ENCODE measurements at regions not wholly inside any gene's neighbourhood (a gene's known extent, or its start where the extent isn't known, plus 50 kb on each side); places are given as distances from the start of the nearest gene placed in this dataset.
A peak's percentile ranks its signal among the peaks of the same experiment; 100 is the strongest.

DNA sequence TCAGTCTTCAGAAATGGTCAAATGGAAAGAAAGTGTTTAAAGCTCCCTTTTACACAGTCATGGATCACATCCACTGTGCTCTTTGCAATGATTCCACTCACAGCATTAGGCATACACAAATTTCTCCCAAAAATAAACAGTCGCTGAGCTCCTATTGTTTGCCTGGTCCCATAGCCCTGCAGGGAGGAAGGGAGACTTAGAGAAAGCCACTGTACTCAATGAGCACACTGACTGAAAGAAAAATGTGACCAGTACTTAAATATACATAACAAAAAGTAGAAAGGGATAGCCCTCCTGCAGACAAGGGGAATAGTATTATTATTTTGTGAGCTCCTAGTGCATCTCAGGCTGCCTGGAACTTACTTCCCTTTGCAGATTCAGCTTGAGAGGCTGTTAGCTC, 853.2 kb downstream of the GRID1 start:
- no peak for DNase-seq

DNA sequence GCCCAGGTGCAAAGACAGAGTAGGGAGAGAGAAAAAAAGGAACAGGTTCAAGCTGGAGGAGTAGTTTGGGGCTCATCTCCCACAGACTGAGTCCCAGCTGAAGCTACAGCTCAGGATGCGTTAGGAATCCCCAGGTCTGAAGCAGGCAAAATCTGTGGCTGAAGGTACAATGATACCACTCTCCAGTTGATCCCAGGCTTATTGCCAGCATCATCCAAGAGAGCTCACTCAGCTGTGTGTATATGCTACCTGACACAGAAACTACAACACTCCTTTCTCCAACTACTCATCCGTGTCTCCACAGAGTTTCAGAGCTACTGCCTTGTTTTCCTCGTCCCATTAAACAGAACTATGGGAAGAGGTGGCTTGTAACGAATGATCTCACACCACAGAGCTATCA, 851.3 kb downstream of the GRID1 start:
- DNase-seq: no peak

GRCh38 chr10:85524001-85524666, 842.5 kb downstream of the GRID1 start:
- DNase-seq: no peak

DNA sequence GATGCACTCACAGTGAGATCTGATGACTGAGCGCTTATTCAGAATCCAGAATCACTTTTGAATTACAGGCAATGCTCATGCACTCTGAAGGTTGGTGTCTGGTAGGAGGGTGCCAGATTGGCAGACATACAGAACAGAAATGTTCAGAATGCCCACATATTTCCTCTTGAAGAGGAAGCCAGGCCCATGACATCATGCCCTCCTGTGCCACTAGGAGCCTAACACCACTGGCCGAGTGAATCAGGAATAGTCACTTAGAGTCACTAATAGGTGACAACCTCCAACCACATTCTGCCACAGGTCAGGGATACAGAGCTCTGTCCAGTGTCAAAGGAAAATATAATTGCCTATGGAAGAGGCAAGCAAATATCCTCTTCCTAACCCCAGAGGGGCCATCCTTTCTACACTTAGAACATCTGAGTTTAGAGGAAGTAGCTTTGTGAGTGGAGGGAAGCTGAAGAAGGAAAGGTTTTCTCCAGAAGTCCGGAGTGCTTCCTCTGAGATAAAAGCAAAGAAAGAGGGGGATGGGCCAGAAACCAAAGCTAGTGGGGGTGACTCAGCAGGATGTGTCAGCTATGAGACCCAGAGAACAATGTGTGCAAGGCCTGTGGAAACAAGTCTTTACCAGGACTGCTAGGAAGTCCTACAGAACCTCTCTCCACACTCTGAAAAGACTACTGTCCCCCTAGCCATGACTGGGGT, 838.8 kb downstream of the GRID1 start:
- DNase-seq: no peak

GRCh38 chr10:85528318-85528652, 838.3 kb downstream of the GRID1 start:
- no peak for DNase-seq

DNA sequence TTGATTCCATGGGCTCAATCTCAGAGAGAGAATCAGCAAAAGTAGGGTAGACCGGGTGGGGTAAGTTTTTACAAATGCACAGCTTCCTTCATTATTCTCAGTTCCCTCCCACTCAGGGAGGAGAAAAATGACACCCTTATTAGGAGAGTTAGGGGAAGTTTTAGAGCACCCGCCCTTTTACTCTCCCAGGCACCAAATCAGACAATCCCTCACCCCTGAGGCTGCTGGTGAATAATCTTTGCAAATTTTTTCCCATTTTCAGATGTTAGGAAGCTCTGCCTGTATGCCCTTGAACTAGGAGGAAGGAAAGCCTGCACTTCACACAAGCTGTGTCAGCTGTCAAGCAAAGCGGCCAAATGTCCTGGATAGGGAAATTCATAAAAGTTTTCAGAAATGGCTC, 834.9 kb downstream of the GRID1 start:
- DNase-seq: no peak

GRCh38 chr10:85532773-85533172, 833.8 kb downstream of the GRID1 start:
- DNase-seq: no peak

- DNase-seq: no peak
Measured at GRCh38 chr10:85535926-85536325, 830.7 kb downstream of the GRID1 start.

DNA sequence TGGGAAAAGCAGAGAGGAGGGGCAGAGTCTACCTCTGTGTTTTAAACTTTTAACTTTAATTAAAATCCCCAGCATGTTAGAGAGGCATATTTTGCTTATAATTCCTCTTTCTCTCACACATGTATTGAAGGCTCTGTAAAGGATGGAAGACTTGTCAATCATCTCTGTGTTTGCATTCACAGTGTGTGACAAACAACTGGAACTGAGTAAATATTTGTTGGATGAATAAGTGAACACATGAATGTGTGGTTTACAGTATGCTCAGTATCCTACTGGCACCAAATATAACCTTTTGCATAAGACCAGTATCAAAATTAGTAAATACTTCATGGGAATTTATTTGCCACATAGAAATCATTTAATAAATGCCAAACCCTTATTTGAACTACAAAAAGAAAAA, 829.0 kb downstream of the GRID1 start:
- no peak for DNase-seq

GRCh38 chr10:85538601-85539000, 828.0 kb downstream of the GRID1 start:
- DNase-seq: no peak

DNA sequence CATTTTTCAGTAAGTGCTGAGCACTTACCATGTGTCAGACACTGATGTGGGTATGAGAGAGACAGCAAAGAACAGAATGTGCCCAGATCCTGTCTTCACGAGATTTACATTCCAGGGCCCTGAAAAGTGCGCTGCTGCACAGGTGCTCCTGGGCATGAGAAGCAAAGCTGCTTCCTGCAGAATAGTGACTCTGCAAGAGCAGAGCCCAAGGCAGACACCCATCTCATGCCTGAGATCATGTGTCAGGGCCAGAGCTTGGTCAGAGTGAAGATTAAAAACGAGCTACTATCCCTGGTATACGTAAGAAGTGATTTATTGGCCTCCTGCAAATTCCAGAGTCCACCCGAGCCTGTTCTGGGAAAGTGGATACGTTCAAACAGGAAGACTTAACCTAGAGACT, 824.4 kb downstream of the GRID1 start:
- no peak for DNase-seq

DNA sequence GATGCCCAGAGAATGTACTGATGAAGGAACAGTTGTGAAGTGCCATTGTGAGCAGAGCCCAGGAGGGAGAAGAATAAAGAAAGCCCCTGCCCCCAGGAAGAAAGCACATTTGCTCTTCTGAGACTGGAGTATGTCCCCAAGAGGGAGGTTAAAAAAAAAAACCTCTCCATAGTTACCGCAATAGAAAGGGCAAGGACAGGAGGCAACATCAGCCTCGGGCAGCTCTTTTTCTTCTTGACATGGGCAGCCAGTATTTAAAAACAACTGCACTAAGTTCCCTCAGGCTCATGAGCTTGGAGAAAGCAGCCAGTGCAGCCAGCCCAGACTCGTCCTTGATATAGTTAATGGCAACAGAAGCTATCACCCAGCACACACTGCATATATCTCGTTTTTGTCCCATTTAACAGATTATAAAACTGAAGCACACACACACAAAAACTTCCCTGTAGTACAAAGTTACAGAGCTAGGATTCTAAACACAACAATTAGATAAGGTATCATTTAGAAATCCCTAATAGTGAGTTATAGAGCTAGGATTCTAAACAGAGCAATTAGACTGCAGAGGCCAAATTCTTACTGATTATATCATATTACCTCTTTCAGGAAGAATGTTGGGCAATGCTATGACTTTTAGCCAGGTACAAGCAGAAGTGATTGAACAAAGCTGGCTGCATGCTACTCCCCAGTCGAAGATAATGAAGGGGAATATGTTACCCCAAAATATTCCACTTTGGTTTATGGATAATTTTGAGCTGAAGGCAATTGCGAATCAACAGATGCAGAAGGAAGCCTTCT, 823.5 kb downstream of the GRID1 start:
- no peak for DNase-seq

GRCh38 chr10:85544956-85545355, 821.6 kb downstream of the GRID1 start:
- no peak for DNase-seq

DNA sequence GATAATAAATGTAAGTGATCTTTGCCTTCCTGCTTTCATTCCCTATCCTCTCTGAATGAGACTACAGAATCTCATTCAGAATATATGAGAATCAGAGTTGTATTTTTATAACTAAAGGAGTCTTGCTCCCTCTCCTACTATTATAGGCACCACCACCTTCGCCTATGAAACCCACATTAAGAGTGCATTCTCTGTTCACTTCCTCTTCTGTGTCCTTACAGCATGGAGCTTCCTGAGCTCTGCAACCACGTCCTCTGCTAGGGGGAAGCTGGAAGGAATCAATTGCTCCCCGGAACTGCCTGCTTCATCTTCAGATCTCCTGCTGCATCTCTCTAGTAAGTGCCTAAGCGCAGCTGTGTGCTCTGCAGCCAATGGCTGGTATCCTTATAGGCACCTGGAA, 820.7 kb downstream of the GRID1 start:
- DNase-seq: no peak

GRCh38 chr10:85547460-85548023, 819.1 kb downstream of the GRID1 start:
- DNase-seq: no peak

DNA sequence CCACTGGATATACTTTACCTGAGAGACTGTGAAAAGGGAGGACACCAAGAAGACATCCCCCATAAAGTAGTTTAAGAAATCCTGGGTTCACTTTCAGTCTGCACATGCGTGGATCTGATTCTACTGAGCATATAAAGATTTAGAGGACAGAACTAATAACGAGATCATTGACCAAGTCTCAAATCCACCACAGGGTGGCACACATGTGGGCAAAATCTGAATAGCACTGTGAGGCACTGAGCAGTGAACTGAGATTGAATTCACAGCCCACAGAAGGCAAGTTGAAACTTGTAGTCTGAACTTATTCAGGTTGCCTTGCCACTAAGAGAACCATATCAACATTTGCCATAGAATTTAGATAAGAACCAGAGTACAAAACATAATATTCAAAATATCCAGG, 818.6 kb downstream of the GRID1 start:
- peak; percentile 66 for DNase-seq
